Fibroblast of skin of right biceps (primary cell): ENCODE measurements at regions not wholly inside any gene's neighbourhood (a gene's known extent, or its start where the extent isn't known, plus 50 kb on each side); places are given as distances from the start of the nearest gene placed in this dataset.
A peak's percentile ranks its signal among the peaks of the same experiment; 100 is the strongest.

Experiments used
- DNase-seq: peaks from one replicate; pipeline ENCODE4 v3.0.0-alpha.2; 2013

- DNase-seq, result no peak
Observed at GRCh38 chr15:95095250-95095649, 863.9 kb downstream of the MCTP2 start.

- DNase-seq, result no peak
Observed at GRCh38 chr15:95096651-95097050, 865.3 kb downstream of the MCTP2 start.

GRCh38 chr15:95097361-95097760 lies 866.0 kb downstream of the MCTP2 start:
- no peak for DNase-seq

- DNase-seq, result peak; percentile 87
Observed at GRCh38 chr15:95105229-95105628, 873.9 kb downstream of the MCTP2 start.

GRCh38 chr15:95106801-95107200 lies 875.4 kb downstream of the MCTP2 start:
- DNase-seq, result no peak

- no peak for DNase-seq
Observed at GRCh38 chr15:95108673-95109072, 877.3 kb downstream of the MCTP2 start.

- DNase-seq, result no peak
Observed at GRCh38 chr15:95111969-95112368, 880.6 kb downstream of the MCTP2 start.

- DNase-seq, result no peak
Observed at GRCh38 chr15:95113041-95113440, 881.7 kb downstream of the MCTP2 start.

- no peak for DNase-seq
Observed at GRCh38 chr15:95119041-95119610, 887.8 kb downstream of the MCTP2 start.

- DNase-seq, result no peak
Observed at GRCh38 chr15:95120595-95120994, 889.2 kb downstream of the MCTP2 start.

- DNase-seq, result no peak
Observed at GRCh38 chr15:95121191-95121590, 889.8 kb downstream of the MCTP2 start.

- no peak for DNase-seq
Observed at GRCh38 chr15:95125803-95126202, 894.4 kb downstream of the MCTP2 start.

GRCh38 chr15:95127356-95127755 lies 896.0 kb downstream of the MCTP2 start:
- DNase-seq, result peak; percentile 70

- DNase-seq, result peak; percentile 2
Observed at GRCh38 chr15:95129574-95129973, 898.2 kb downstream of the MCTP2 start.

- no peak for DNase-seq
Observed at GRCh38 chr15:95131131-95131556, 899.8 kb downstream of the MCTP2 start.

GRCh38 chr15:95132774-95133173 lies 901.4 kb downstream of the MCTP2 start:
- DNase-seq, result peak; percentile 94

GRCh38 chr15:95134431-95135110 lies 903.2 kb downstream of the MCTP2 start:
- peak; percentile 43 for DNase-seq

GRCh38 chr15:95138604-95139270 lies 907.4 kb downstream of the MCTP2 start:
- DNase-seq, result peak; percentile 3

- peak; percentile 55 for DNase-seq
Observed at GRCh38 chr15:95141486-95141885, 910.1 kb downstream of the MCTP2 start.

- DNase-seq, result no peak
Observed at GRCh38 chr15:95142531-95142930, 911.2 kb downstream of the MCTP2 start.

GRCh38 chr15:95146481-95146880 lies 915.1 kb downstream of the MCTP2 start:
- no peak for DNase-seq

- no peak for DNase-seq
Observed at GRCh38 chr15:95148183-95148582, 916.8 kb downstream of the MCTP2 start.

- no peak for DNase-seq
Observed at GRCh38 chr15:95149036-95149435, 917.7 kb downstream of the MCTP2 start.

GRCh38 chr15:95149771-95150170 lies 918.4 kb downstream of the MCTP2 start:
- no peak for DNase-seq
